ENCODE measurements at regions not wholly inside any gene's neighbourhood (a gene's known extent, or its start where the extent isn't known, plus 50 kb on each side); places are given as distances from the start of the nearest gene placed in this dataset.

DNA sequence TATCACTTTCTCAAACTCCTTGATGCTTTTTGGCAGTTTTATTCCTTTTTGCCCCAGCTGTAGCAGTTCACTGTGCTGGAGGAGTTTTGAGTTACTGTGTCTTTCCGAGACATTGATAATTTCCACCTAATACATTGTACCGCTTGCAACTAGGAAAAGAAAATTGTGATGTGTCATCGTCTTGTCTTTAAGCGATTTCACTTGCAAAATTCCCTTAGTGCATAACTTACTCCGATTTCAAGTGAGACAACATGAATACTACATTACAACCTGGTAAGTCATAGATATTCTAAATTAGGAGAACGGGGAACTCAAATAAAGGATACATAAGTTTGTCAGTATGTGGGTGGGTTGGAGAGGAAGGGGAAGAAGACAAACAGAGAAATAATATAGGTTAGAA lies 340.5 kb upstream of the KYNU start:
- no peak for TF ChIP-seq CTCF (conservative IDR thresholded peaks at IDR 0.05)
- no peak for TF ChIP-seq ZFX (IDR thresholded peaks at IDR 0.05)

Measured in C4-2B (cell line).